ENCODE measurements at regions not wholly inside any gene's neighbourhood (a gene's known extent, or its start where the extent isn't known, plus 50 kb on each side); places are given as distances from the start of the nearest gene placed in this dataset.

DNA sequence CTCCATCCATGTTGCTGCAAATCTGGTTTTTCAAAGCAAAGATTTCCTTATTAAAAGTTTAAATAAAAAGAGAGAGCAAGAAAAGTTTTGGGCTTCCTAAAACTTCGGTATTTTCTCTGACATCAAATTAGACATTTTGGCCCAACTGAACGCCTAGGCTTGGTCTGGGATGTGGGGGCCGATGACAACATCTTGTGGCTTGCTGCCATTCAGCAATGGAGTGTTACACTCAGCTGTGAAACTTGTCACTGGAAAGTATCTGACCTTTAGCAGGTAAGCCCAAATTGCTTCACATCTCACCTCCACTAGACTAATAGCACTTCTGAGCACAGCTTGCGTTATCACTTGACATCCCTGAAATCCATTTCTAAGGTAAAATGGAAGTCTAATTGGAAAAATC is 320.6 kb downstream of the GATA3 start (continued):
- TF ChIP-seq, protein P1, sequence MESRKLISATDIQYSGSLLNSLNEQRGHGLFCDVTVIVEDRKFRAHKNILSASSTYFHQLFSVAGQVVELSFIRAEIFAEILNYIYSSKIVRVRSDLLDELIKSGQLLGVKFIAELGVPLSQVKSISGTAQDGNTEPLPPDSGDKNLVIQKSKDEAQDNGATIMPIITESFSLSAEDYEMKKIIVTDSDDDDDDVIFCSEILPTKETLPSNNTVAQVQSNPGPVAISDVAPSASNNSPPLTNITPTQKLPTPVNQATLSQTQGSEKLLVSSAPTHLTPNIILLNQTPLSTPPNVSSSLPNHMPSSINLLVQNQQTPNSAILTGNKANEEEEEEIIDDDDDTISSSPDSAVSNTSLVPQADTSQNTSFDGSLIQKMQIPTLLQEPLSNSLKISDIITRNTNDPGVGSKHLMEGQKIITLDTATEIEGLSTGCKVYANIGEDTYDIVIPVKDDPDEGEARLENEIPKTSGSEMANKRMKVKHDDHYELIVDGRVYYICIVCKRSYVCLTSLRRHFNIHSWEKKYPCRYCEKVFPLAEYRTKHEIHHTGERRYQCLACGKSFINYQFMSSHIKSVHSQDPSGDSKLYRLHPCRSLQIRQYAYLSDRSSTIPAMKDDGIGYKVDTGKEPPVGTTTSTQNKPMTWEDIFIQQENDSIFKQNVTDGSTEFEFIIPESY (IDR thresholded peaks at IDR 0.05; ENCODE audit: extremely low read depth, insufficient replicate concordance, low read length), result no peak
- TF ChIP-seq EZH2phosphoT487 (IDR thresholded peaks at IDR 0.05; ENCODE audit: borderline replicate concordance) (no peak), SRF (IDR thresholded peaks at IDR 0.05; ENCODE audit: low read depth) (no peak)

DNA sequence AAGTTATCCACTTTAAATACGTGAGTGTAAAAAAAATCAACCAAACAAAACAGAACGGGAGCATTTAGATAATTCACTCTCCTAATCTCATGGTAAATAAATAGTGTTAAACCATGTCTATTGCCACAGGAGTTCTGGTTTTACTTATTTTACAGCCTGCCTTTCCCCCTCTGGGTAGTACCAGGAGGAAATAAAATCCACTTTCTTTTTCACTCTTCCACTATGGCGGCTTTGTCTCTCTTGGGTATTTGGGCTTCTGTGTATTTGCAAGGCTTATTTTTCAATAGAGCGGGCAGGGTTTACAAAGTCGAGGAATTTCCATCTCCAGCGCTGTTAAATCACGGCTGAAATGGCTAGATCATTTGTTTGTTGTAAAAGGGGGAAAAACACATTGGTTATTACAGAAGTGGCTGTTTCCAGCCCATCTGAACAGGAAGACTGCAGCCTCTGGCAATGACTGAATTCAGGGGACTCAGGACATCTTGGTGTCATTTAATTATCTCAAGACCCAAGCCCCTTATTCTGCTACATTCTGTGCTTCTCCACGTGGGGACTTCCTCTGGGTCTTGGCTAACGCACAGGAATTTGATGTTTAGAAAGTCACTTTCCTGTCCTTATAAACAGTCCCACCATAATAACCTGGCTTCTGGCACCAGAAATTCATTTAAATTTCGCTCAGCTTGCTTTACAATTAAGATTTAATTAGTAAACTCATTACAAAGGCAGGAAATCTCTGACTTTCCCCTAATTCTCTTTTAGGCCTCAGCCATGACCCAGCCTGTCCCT is 323.9 kb downstream of the GATA3 start:
- Histone ChIP-seq H3K9me2 (ENCODE audit: insufficient read depth) (no peaks in the 10 kb centered on the region), H2AFZ (ENCODE audit: low read depth, low read length, poor library complexity, severe bottlenecking) (no peak overlapping the region), H3K9me3 (ENCODE audit: control insufficient read depth in 1 of 2, insufficient read depth in 1 of 2, low read depth in 1 of 2, low read length in 2 of 2) (no peaks in the 10 kb centered on the region), H3K36me3 (ENCODE audit: control insufficient read depth in 1 of 2, insufficient read depth in 2 of 2, low read length in 2 of 2) (no peaks in the 10 kb centered on the region), H3K9ac (ENCODE audit: low read length) (no peak overlapping the region), H3K4me1 (ENCODE audit: control insufficient read depth in 1 of 2, insufficient read depth in 2 of 2, low read length in 2 of 2) (no peaks in the 10 kb centered on the region), H3K4me2 (ENCODE audit: low read length) (no peak overlapping the region), H3K27me3 (ENCODE audit: insufficient read depth, low read length) (no peaks in the 10 kb centered on the region), H4K20me1 (ENCODE audit: insufficient read depth) (no peaks in the 10 kb centered on the region), H3K4me3 (replicated peaks in 1 of 2; ENCODE audit: low read depth in 1 of 2, low read length in 2 of 2) (no peak overlapping the region), H3K27ac (ENCODE audit: low read depth, low read length) (no peak overlapping the region), H3K79me2 (ENCODE audit: insufficient read depth, low read length) (no peaks in the 10 kb centered on the region)
- ChIA-PET POLR2A (no interaction called here), RAD21 (ENCODE audit: low non-redundant PET in 1 of 2, low total read pairs in 2 of 2, uncharacterized antibody in 2 of 2, unreplicated experiment in 2 of 2) (no interaction called here), CTCF (no interaction called here)
- intact Hi-C loops (cut with micrococcal nuclease), result no loop called here
- TF ChIP-seq SRF (IDR thresholded peaks at IDR 0.05; ENCODE audit: low read depth), result no peak
- TF ChIP-seq ZNF274 (IDR thresholded peaks at IDR 0.05; ENCODE audit: low read depth, low read length), result no peak
- no peak for TF ChIP-seq EZH2phosphoT487 (IDR thresholded peaks at IDR 0.05; ENCODE audit: borderline replicate concordance)
- TF ChIP-seq ELF1 (IDR thresholded peaks at IDR 0.05; ENCODE audit: borderline replicate concordance, low read depth), result no peak
- no peak for TF ChIP-seq EGR1 (IDR thresholded peaks at IDR 0.05; ENCODE audit: low read depth)
- no peak for ATAC-seq
- no TSS peak for BruUV-seq (replicated peaks)
- DNase-seq (ENCODE audit: low read depth, low spot score), result no peak

All from HCT116 (cell line).